ENCODE measurements at regions not wholly inside any gene's neighbourhood (a gene's known extent, or its start where the extent isn't known, plus 50 kb on each side); places are given as distances from the start of the nearest gene placed in this dataset.

GRCh38 chr10:121294630-121295029 is 303.6 kb downstream of the FGFR2 start:
- TF ChIP-seq CTCF (IDR thresholded peaks at IDR 0.05): no peak
- H3K27ac Mint-ChIP-seq: no peak overlapping the region
- no peak for DNase-seq
- H3K36me3 Mint-ChIP-seq (ENCODE audit: low read depth): no peaks in the 10 kb centered on the region
- peaks cover 3% of the 10 kb centered on the region for H3K27me3 Mint-ChIP-seq
- CTCF ChIA-PET: no interaction called here
- H3K4me3 Mint-ChIP-seq: no peak overlapping the region
- no peak for ATAC-seq (ENCODE audit: low read depth)
- no peaks in the 10 kb centered on the region for H3K4me1 Mint-ChIP-seq
- intact Hi-C loops (cut with micrococcal nuclease): no loop called here
- POLR2A ChIA-PET: no interaction called here
- H3K9me3 Mint-ChIP-seq: no peaks in the 10 kb centered on the region

- ATAC-seq (ENCODE audit: low read depth): no peak
- CTCF ChIA-PET: no interaction called here
- DNase-seq: no peak
- peaks cover 3% of the 10 kb centered on the region for H3K27me3 Mint-ChIP-seq
- POLR2A ChIA-PET: no interaction called here
- H3K9me3 Mint-ChIP-seq: no peaks in the 10 kb centered on the region
- H3K4me1 Mint-ChIP-seq: no peaks in the 10 kb centered on the region
- no peak for TF ChIP-seq CTCF (IDR thresholded peaks at IDR 0.05)
- no peak overlapping the region for H3K4me3 Mint-ChIP-seq
- intact Hi-C loops (cut with micrococcal nuclease): no loop called here
- no peak overlapping the region for H3K27ac Mint-ChIP-seq
- no peaks in the 10 kb centered on the region for H3K36me3 Mint-ChIP-seq (ENCODE audit: low read depth)
These were observed 301.9 kb downstream of the FGFR2 start for GRCh38 chr10:121296378-121296777.

- intact Hi-C loops (cut with micrococcal nuclease): no loop called here
- Mint-ChIP-seq H3K4me3 (no peak overlapping the region), H3K4me1 (no peaks in the 10 kb centered on the region), H3K36me3 (ENCODE audit: low read depth) (no peaks in the 10 kb centered on the region), H3K27ac (no peak overlapping the region), H3K27me3 (peaks cover 2% of the 10 kb centered on the region), H3K9me3 (no peaks in the 10 kb centered on the region)
- POLR2A ChIA-PET: no interaction called here
- no peak for ATAC-seq (ENCODE audit: low read depth)
- DNase-seq: no peak
- CTCF ChIA-PET: no interaction called here
- no peak for TF ChIP-seq CTCF (IDR thresholded peaks at IDR 0.05)
These were observed 301.2 kb downstream of the FGFR2 start for GRCh38 chr10:121296881-121297585.

- Mint-ChIP-seq H3K9me3 (no peaks in the 10 kb centered on the region), H3K36me3 (ENCODE audit: low read depth) (no peaks in the 10 kb centered on the region), H3K27me3 (no peaks in the 10 kb centered on the region), H3K27ac (no peak overlapping the region), H3K4me1 (no peaks in the 10 kb centered on the region), H3K4me3 (no peak overlapping the region)
- CTCF ChIA-PET: no interaction called here
- DNase-seq (no peak), ATAC-seq (ENCODE audit: low read depth) (no peak)
- intact Hi-C loops (cut with micrococcal nuclease): no loop called here
- POLR2A ChIA-PET: no interaction called here
- no peak for TF ChIP-seq CTCF (IDR thresholded peaks at IDR 0.05)
These were observed 297.5 kb downstream of the FGFR2 start for GRCh38 chr10:121300723-121301122.

- Mint-ChIP-seq H3K27me3 (no peaks in the 10 kb centered on the region), H3K4me3 (no peak overlapping the region), H3K27ac (no peak overlapping the region), H3K36me3 (ENCODE audit: low read depth) (no peaks in the 10 kb centered on the region), H3K9me3 (no peaks in the 10 kb centered on the region), H3K4me1 (no peaks in the 10 kb centered on the region)
- ATAC-seq (ENCODE audit: low read depth): no peak
- CTCF ChIA-PET: no interaction called here
- intact Hi-C loops (cut with micrococcal nuclease): no loop called here
- POLR2A ChIA-PET: no interaction called here
- DNase-seq: no peak
- no peak for TF ChIP-seq CTCF (IDR thresholded peaks at IDR 0.05)
These were observed 295.6 kb downstream of the FGFR2 start for GRCh38 chr10:121302541-121303180.
